NCI-H748 (cell line): ENCODE measurements at regions not wholly inside any gene's neighbourhood (a gene's known extent, or its start where the extent isn't known, plus 50 kb on each side); places are given as distances from the start of the nearest gene placed in this dataset.

Source experiments
- DNase-seq: peaks from one replicate; lab custom pipeline; 2025; ENCODE audit not compliant: unreplicated experiment; lab: John Stamatoyannopoulos, UW

- no peak for DNase-seq
Observed at GRCh38 chr11:70776914-70777532, 378.7 kb downstream of the CTTN start.

GRCh38 chr11:70778883-70779282 is 380.6 kb downstream of the CTTN start:
- peak; percentile 15 for DNase-seq

- no peak for DNase-seq
Observed at GRCh38 chr11:70779433-70780245, 381.3 kb downstream of the CTTN start.

- DNase-seq: no peak
Observed at GRCh38 chr11:70780246-70780535, 381.9 kb downstream of the CTTN start.

- no peak for DNase-seq
Observed at GRCh38 chr11:70782401-70782913, 384.1 kb downstream of the CTTN start.

GRCh38 chr11:70783356-70783755 is 385.0 kb downstream of the CTTN start:
- DNase-seq: no peak

GRCh38 chr11:70783821-70784220 is 385.5 kb downstream of the CTTN start:
- DNase-seq: no peak

- DNase-seq: no peak
Observed at GRCh38 chr11:70785372-70785771, 387.0 kb downstream of the CTTN start.

- DNase-seq: no peak
Observed at GRCh38 chr11:70786021-70786665, 387.8 kb downstream of the CTTN start.

- no peak for DNase-seq
Observed at GRCh38 chr11:70788248-70789022, 390.1 kb downstream of the CTTN start.

- DNase-seq: no peak
Observed at GRCh38 chr11:70790671-70791300, 392.5 kb downstream of the CTTN start.

- DNase-seq: no peak
Observed at GRCh38 chr11:70796648-70797227, 398.4 kb downstream of the CTTN start.

GRCh38 chr11:70798296-70798695 is 400.0 kb downstream of the CTTN start:
- no peak for DNase-seq

GRCh38 chr11:70799386-70799785 is 401.1 kb downstream of the CTTN start:
- no peak for DNase-seq

- DNase-seq: no peak
Observed at GRCh38 chr11:70802185-70802584, 403.9 kb downstream of the CTTN start.

- no peak for DNase-seq
Observed at GRCh38 chr11:70804139-70804837, 406.0 kb downstream of the CTTN start.

- DNase-seq: no peak
Observed at GRCh38 chr11:70805243-70805642, 406.9 kb downstream of the CTTN start.

GRCh38 chr11:70805971-70806370 is 407.6 kb downstream of the CTTN start:
- DNase-seq: no peak

GRCh38 chr11:70806461-70807194 is 408.3 kb downstream of the CTTN start:
- no peak for DNase-seq
